Panc1 (cell line): ENCODE measurements at regions not wholly inside any gene's neighbourhood (a gene's known extent, or its start where the extent isn't known, plus 50 kb on each side); places are given as distances from the start of the nearest gene placed in this dataset.

Experiments used
- POLR2AphosphoS5 ChIP-seq: IDR thresholded peaks from 2 replicates; pipeline ENCODE4 v1.6.1; 2012; ENCODE audit warnings: mild to moderate bottlenecking, low read depth, low read length, moderate library complexity
- REST ChIP-seq, 2 experiments: IDR thresholded peaks; 2 replicates each; pipeline ENCODE4 v1.6.1; 2011 to 2012; ENCODE audit warnings: low read depth in 2 of 2, control low read depth in 1 of 2, low read length in 1 of 2, mild to moderate bottlenecking in 1 of 2, moderate library complexity in 1 of 2; ENCODE audit not compliant: insufficient read depth in 1 of 2
- TF ChIP-seq, protein P1 (sequence below): fragments of 450-650 bp; IDR thresholded peaks from 2 replicates; pipeline ENCODE4 v1.5.1; 2017; ENCODE audit warnings: mild to moderate bottlenecking

GRCh38 chr5:62824936-62825335, 246.3 kb downstream of the LRRC70 start:
- TF ChIP-seq, protein P1, sequence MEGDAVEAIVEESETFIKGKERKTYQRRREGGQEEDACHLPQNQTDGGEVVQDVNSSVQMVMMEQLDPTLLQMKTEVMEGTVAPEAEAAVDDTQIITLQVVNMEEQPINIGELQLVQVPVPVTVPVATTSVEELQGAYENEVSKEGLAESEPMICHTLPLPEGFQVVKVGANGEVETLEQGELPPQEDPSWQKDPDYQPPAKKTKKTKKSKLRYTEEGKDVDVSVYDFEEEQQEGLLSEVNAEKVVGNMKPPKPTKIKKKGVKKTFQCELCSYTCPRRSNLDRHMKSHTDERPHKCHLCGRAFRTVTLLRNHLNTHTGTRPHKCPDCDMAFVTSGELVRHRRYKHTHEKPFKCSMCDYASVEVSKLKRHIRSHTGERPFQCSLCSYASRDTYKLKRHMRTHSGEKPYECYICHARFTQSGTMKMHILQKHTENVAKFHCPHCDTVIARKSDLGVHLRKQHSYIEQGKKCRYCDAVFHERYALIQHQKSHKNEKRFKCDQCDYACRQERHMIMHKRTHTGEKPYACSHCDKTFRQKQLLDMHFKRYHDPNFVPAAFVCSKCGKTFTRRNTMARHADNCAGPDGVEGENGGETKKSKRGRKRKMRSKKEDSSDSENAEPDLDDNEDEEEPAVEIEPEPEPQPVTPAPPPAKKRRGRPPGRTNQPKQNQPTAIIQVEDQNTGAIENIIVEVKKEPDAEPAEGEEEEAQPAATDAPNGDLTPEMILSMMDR, result no peak
- no peak for TF ChIP-seq POLR2AphosphoS5
- TF ChIP-seq REST (IDR thresholded peaks at IDR 0.05; ENCODE audit: insufficient read depth in 1 of 2, low read depth in 2 of 2, low read length in 1 of 2), result no peak
